H1 (cell line): ENCODE measurements at regions not wholly inside any gene's neighbourhood (a gene's known extent, or its start where the extent isn't known, plus 50 kb on each side); places are given as distances from the start of the nearest gene placed in this dataset.

Experiments used
- CTCF ChIA-PET: fragments of 300-600 bp; sonication (Branson Sonifier 250); formaldehyde crosslinking; loops from one replicate; lab custom pipeline; 2021; ENCODE audit not compliant: partially characterized antibody; lab: Charles Lee
- POLR2A ChIA-PET: fragments of 300-600 bp; sonication (Branson Sonifier 250); formaldehyde crosslinking; loops from one replicate; lab custom pipeline; 2021; ENCODE audit warnings: inconsistent platforms; ENCODE audit not compliant: partially characterized antibody; lab: Charles Lee
- DNase-seq, 2 experiments: peaks; one replicate each; pipeline versions ENCODE4 v3.0.0 to v3.0.0-alpha.2; 2010 to 2022; ENCODE audit warnings: low spot score in 2 of 2, low read depth in 1 of 2, mixed read lengths in 1 of 2
- FAIRE-seq: peaks from 2 replicates; lab custom pipeline; 2011; peaks lifted over from hg19 to GRCh38; lab: Jason Lieb, UNC
- H2AFZ ChIP-seq: 2 replicates; pipeline ENCODE4 v1.8.1; 2012; ENCODE audit warnings: low read length, inconsistent platforms
- H2AK5ac ChIP-seq: 2 replicates; pipeline ENCODE4 v1.6.1; 2013; ENCODE audit warnings: low read depth, low read length
- H2BK120ac ChIP-seq: replicated peaks from 2 replicates; pipeline ENCODE3; 2013; ENCODE audit warnings: low read depth, low read length, inconsistent platforms
- H2BK12ac ChIP-seq: 2 replicates; pipeline ENCODE4 v1.6.1; 2013; ENCODE audit warnings: low read depth, low read length
- H2BK15ac ChIP-seq: 2 replicates; pipeline ENCODE4 v1.6.1; 2013; ENCODE audit warnings: low read length
- H2BK20ac ChIP-seq: 2 replicates; pipeline ENCODE4 v1.6.1; 2013; ENCODE audit warnings: low read length
- H2BK5ac ChIP-seq: 2 replicates; pipeline ENCODE4 v1.6.1; 2013; ENCODE audit warnings: low read depth, low read length
- H3K14ac ChIP-seq: 2 replicates; pipeline ENCODE4 v1.6.1; 2013; ENCODE audit warnings: inconsistent platforms; ENCODE audit not compliant: insufficient read length
- H3K18ac ChIP-seq: 2 replicates; pipeline ENCODE4 v1.6.1; 2013; ENCODE audit warnings: low read length; ENCODE audit errors: extremely low read depth
- H3K23ac ChIP-seq: 2 replicates; pipeline ENCODE4 v1.6.1; 2013; ENCODE audit warnings: inconsistent platforms; ENCODE audit not compliant: insufficient read length
- H3K23me2 ChIP-seq: 2 replicates; pipeline ENCODE4 v1.6.1; 2013; ENCODE audit warnings: low read depth, low read length
- H3K27ac ChIP-seq: 2 replicates; pipeline ENCODE4 v1.6.1; 2011; ENCODE audit warnings: low read depth, low read length, inconsistent platforms
- H3K27me3 ChIP-seq, 4 experiments: replicated peaks in 1 of 4; 1 replicate in 1 of 4; 2 replicates in 3 of 4; pipeline versions ENCODE4 v1.6.1 to v1.8.1; 2011 to 2013; ENCODE audit warnings: low read length in 3 of 4, mild to moderate bottlenecking in 3 of 4, inconsistent platforms in 2 of 4, mixed read lengths in 2 of 4, moderate library complexity in 1 of 4; ENCODE audit not compliant: control insufficient read depth in 3 of 4, insufficient read depth in 3 of 4; ENCODE audit errors: extremely low read depth in 1 of 4
- H3K36me3 ChIP-seq, 4 experiments: 2 replicates each; pipeline versions ENCODE4 v1.6.1 to v1.8.1; 2011 to 2013; ENCODE audit warnings: mild to moderate bottlenecking in 4 of 4, low read length in 3 of 4, moderate library complexity in 2 of 4, control low read depth in 1 of 4, inconsistent platforms in 1 of 4; ENCODE audit not compliant: insufficient read depth in 4 of 4, control insufficient read depth in 2 of 4
- H3K4ac ChIP-seq: replicated peaks from 2 replicates; pipeline ENCODE3; 2013; ENCODE audit warnings: low read length, low read depth, mixed read lengths, inconsistent platforms; ENCODE audit not compliant: insufficient read length
- H3K4me1 ChIP-seq, 4 experiments: replicated peaks in 1 of 4; 1 replicate in 1 of 4; 2 replicates in 3 of 4; pipeline versions ENCODE4 v1.6.1 to v1.8.1; 2011 to 2013; ENCODE audit warnings: low read length in 3 of 4, inconsistent platforms in 2 of 4, mixed read lengths in 1 of 4; ENCODE audit not compliant: insufficient read depth in 4 of 4, control insufficient read depth in 3 of 4
- H3K4me2 ChIP-seq, 2 experiments: 2 replicates each; pipeline versions ENCODE4 v1.6.1 to v1.8.1; 2011 to 2013; ENCODE audit warnings: low read depth in 2 of 2, low read length in 2 of 2, control low read depth in 1 of 2, inconsistent platforms in 1 of 2, mild to moderate bottlenecking in 1 of 2; ENCODE audit not compliant: insufficient read depth in 1 of 2
- H3K4me3 ChIP-seq, 4 experiments: fragments of 200-600, 300-600 bp in 1 of 4; sonication (generic), shearing (Covaris generic), sonication (Bioruptor Twin) in 1 of 4; 2 replicates each; pipeline versions ENCODE4 v1.5.1 to v1.8.1; 2011 to 2016; ENCODE audit warnings: low read length in 4 of 4, low read depth in 3 of 4, control low read depth in 2 of 4, inconsistent platforms in 2 of 4, mild to moderate bottlenecking in 2 of 4, mixed read lengths in 1 of 4, moderate library complexity in 1 of 4; ENCODE audit not compliant: insufficient read depth in 2 of 4; ENCODE audit errors: extremely low read depth in 1 of 4
- H3K56ac ChIP-seq: replicated peaks from 2 replicates; pipeline ENCODE3; 2013; ENCODE audit warnings: low read depth, mild to moderate bottlenecking, mixed read lengths, low read length, inconsistent platforms; ENCODE audit not compliant: insufficient read length
- H3K79me1 ChIP-seq: 2 replicates; pipeline ENCODE4 v1.6.1; 2013; ENCODE audit warnings: low read depth, low read length, control low read depth
- H3K79me2 ChIP-seq, 2 experiments: 2 replicates each; pipeline versions ENCODE4 v1.6.1 to v1.8.1; 2012 to 2013; ENCODE audit warnings: low read length in 2 of 2, mild to moderate bottlenecking in 2 of 2, inconsistent platforms in 1 of 2; ENCODE audit not compliant: insufficient read depth in 2 of 2, control insufficient read depth in 1 of 2
- H3K9ac ChIP-seq, 4 experiments: replicated peaks in 1 of 4; 1 replicate in 1 of 4; 2 replicates in 3 of 4; pipeline versions ENCODE4 v1.6.1 to v1.8.1; 2011 to 2013; ENCODE audit warnings: low read depth in 3 of 4, low read length in 3 of 4, control low read depth in 2 of 4, mild to moderate bottlenecking in 2 of 4, moderate library complexity in 2 of 4, inconsistent platforms in 1 of 4; ENCODE audit errors: extremely low read depth in 1 of 4
- H3K9me3 ChIP-seq, 2 experiments: 2 replicates each; pipeline versions ENCODE4 v1.6.1 to v1.8.1; 2012 to 2013; ENCODE audit warnings: mild to moderate bottlenecking in 2 of 2, moderate library complexity in 2 of 2, control low read depth in 1 of 2, inconsistent platforms in 1 of 2, low read depth in 1 of 2, low read length in 1 of 2, mixed read lengths in 1 of 2; ENCODE audit not compliant: insufficient read depth in 2 of 2
- H4K20me1 ChIP-seq, 2 experiments: replicated peaks in 1 of 2; 2 replicates each; pipeline versions ENCODE3 to v1.8.1; 2011 to 2013; ENCODE audit warnings: inconsistent platforms in 2 of 2, low read length in 2 of 2, mild to moderate bottlenecking in 1 of 2; ENCODE audit not compliant: insufficient read depth in 2 of 2, control insufficient read depth in 1 of 2
- H4K5ac ChIP-seq: 2 replicates; pipeline ENCODE4 v1.6.1; 2013; ENCODE audit warnings: low read length, low read depth, mixed read lengths, inconsistent platforms; ENCODE audit not compliant: insufficient read length
- H4K8ac ChIP-seq: 2 replicates; pipeline ENCODE4 v1.8.0; 2013; ENCODE audit warnings: mild to moderate bottlenecking, moderate library complexity, low read length, inconsistent platforms; ENCODE audit not compliant: insufficient read depth; ENCODE audit errors: extremely low read depth
- H4K91ac ChIP-seq: replicated peaks from 2 replicates; pipeline ENCODE3; 2013; ENCODE audit warnings: low read length, mixed read lengths, inconsistent platforms; ENCODE audit not compliant: insufficient read length
- CEBPB ChIP-seq: IDR thresholded peaks from 2 replicates; pipeline ENCODE4 v1.6.1; 2012; ENCODE audit warnings: low read depth, low read length
- RAD21 ChIP-seq, 2 experiments: IDR thresholded peaks in 1 of 2; conservative IDR thresholded peaks in 1 of 2; 2 replicates each; pipeline ENCODE4 v1.6.1; 2011; ENCODE audit warnings: low read depth in 2 of 2, low read length in 2 of 2, improper control_type of control experiment in 1 of 2, inconsistent platforms in 1 of 2, mild to moderate bottlenecking in 1 of 2, moderate library complexity in 1 of 2
- WGBS, 2 experiments: shearing (Covaris generic) in 1 of 2; methylation state at CpG; one replicate each; pipeline versions ENCODE4 v1.1.6 to v1.1.7; 2013 to 2015; ENCODE audit warnings: low lambda C conversion rate in 2 of 2, mixed read lengths in 2 of 2, inconsistent platforms in 1 of 2, low coverage in 1 of 2, missing lambda C conversion rate in 1 of 2; ENCODE audit not compliant: insufficient replicate concordance in 2 of 2, insufficient coverage in 1 of 2, insufficient read length in 1 of 2; ENCODE audit errors: extremely low coverage in 1 of 2, missing lambda C conversion rate in 1 of 2; 5-methylcytosine and 5-hydroxymethylcytosine counted together
- TF ChIP-seq, protein P1 (sequence below), 3 experiments: IDR thresholded peaks; 1 replicate in 2 of 3; 2 replicates in 1 of 3; pipeline versions ENCODE4 v1.5.1 to v1.6.1; 2011; ENCODE audit warnings: low read length in 3 of 3, mild to moderate bottlenecking in 3 of 3, inconsistent platforms in 2 of 3, low read depth in 1 of 3, moderate library complexity in 1 of 3; ENCODE audit not compliant: insufficient read depth in 1 of 3; ENCODE audit errors: control extremely low read depth in 1 of 3
- TF ChIP-seq, protein P2 (sequence below): IDR thresholded peaks from 2 replicates; pipeline ENCODE4 v1.6.1; 2012; ENCODE audit warnings: inconsistent platforms

DNA sequence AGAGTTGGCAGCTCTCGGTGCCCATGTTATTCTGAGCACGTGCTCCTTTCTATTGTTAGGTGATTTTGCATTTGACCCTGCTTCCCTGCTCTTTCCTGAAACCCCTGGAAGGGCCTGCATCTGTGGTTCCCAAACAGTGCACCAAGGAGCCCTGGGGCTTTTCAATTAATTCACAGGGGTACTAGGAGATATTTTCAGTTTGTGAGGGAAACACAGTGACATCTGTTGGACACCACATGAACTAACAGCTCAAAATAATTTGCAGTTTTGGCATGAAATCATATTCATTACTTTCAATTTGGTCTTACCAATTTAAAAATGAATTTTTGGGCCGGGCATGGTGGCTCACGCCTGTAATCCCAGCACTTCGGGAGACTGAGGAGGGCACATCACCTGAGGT is 156.6 kb downstream of the GATB start:
- CTCF ChIA-PET, result interaction anchor here (0.8 to 2.7 kb wide), 25 partner anchors 9 to 516 kb away, joined by 3 to 12 read pairs (median 4); no protein-coding TSS in a partner anchor
- no peak for FAIRE-seq
- WGBS, 2 experiments, result 71% methylated on average over 5 of the region's 5 CpGs; no CpG with 5 or more reads in 1 of the 2 experiments

More for the DNA sequence above, 156.6 kb downstream of the GATB start:
- no peak overlapping the region; the same call in 1 of the 2 replicates for H3K18ac ChIP-seq
- no peak overlapping the region for H2BK20ac ChIP-seq
- H2BK120ac ChIP-seq, result no peak overlapping the region
- no peaks in the 10 kb centered on the region for H3K23me2 ChIP-seq
- no peak overlapping the region for H3K23ac ChIP-seq
- no peak overlapping the region for H2BK15ac ChIP-seq
- H3K79me1 ChIP-seq, result no peaks in the 10 kb centered on the region; the same call in 1 of the 2 replicates
- no peaks in the 10 kb centered on the region for H4K20me1 ChIP-seq
- H2BK12ac ChIP-seq, result no peak overlapping the region
- H3K14ac ChIP-seq, result no peak overlapping the region
- TF ChIP-seq, protein P1, sequence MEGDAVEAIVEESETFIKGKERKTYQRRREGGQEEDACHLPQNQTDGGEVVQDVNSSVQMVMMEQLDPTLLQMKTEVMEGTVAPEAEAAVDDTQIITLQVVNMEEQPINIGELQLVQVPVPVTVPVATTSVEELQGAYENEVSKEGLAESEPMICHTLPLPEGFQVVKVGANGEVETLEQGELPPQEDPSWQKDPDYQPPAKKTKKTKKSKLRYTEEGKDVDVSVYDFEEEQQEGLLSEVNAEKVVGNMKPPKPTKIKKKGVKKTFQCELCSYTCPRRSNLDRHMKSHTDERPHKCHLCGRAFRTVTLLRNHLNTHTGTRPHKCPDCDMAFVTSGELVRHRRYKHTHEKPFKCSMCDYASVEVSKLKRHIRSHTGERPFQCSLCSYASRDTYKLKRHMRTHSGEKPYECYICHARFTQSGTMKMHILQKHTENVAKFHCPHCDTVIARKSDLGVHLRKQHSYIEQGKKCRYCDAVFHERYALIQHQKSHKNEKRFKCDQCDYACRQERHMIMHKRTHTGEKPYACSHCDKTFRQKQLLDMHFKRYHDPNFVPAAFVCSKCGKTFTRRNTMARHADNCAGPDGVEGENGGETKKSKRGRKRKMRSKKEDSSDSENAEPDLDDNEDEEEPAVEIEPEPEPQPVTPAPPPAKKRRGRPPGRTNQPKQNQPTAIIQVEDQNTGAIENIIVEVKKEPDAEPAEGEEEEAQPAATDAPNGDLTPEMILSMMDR (IDR thresholded peaks at IDR 0.05; ENCODE audit: control extremely low read depth in 1 of 3, insufficient read depth in 1 of 3, low read depth in 1 of 3, low read length in 3 of 3), result peak in 2 of 3 experiments; percentile 20 to 32; a peak in 1 of 4 replicates
- TF ChIP-seq RAD21 (IDR thresholded peaks at IDR 0.05 in 1 of 2, conservative IDR thresholded peaks at IDR 0.05 in 1 of 2; ENCODE audit: low read depth in 2 of 2, low read length in 2 of 2) (peak; percentile 43 to 50), CEBPB (no peak)
- TF ChIP-seq, protein P2, sequence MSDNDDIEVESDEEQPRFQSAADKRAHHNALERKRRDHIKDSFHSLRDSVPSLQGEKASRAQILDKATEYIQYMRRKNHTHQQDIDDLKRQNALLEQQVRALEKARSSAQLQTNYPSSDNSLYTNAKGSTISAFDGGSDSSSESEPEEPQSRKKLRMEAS, result peak; percentile 32; the same call in 1 of the 2 replicates
- TF ChIP-seq, all 59 proteins: peak for 3
- Histone ChIP-seq H2BK5ac (no peak overlapping the region), H4K91ac (no peak overlapping the region), H4K5ac (no peak overlapping the region), H3K4me2 (no peak overlapping the region), H3K9me3 (no peaks in the 10 kb centered on the region; a peak in 1 of 4 replicates), H3K56ac (no peak overlapping the region), H3K4me1 (peaks cover 0 to 5% (median 0%) of the 10 kb centered on the region in 4 experiments; a peak in 3 of 7 replicates), H3K36me3 (peaks cover 0 to 18% (median 7%) of the 10 kb centered on the region in 4 experiments; a peak in 4 of 8 replicates), H2AK5ac (no peak overlapping the region), H3K9ac (no peak overlapping the region), H3K27ac (no peak overlapping the region), H2AFZ (no peak overlapping the region), H3K4me3 (no peak overlapping the region), H3K79me2 (0 out of 4 replicates have a peak, but pooled peaks cover 0 to 6% of the 10 kb centered on the region in 2 experiments), H3K4ac (no peak overlapping the region), H4K8ac (no peak overlapping the region), H3K27me3 (no peaks in the 10 kb centered on the region)
- POLR2A ChIA-PET, result no interaction called here
- no peak for DNase-seq
